HEK293T (cell line): ENCODE measurements at regions not wholly inside any gene's neighbourhood (a gene's known extent, or its start where the extent isn't known, plus 50 kb on each side); places are given as distances from the start of the nearest gene placed in this dataset.

Experiments
- CTCF ChIA-PET: fragments of 350-600 bp; formaldehyde crosslinking; extraction: SDS; loops from one replicate; lab custom pipeline; 2021; ENCODE audit warnings: antibody characterized with exemption, inconsistent platforms; lab: Yijun Ruan, JAX
- POLR2A ChIA-PET: fragments of 350-600 bp; formaldehyde crosslinking; extraction: SDS; loops from one replicate; lab custom pipeline; 2020; ENCODE audit warnings: antibody characterized with exemption, inconsistent platforms; lab: Yijun Ruan, JAX
- DNase-seq: peaks from one replicate; pipeline ENCODE4 v3.0.0; 2012; ENCODE audit warnings: mixed read lengths; ENCODE audit errors: extremely low spot score
- ARNT ChIP-seq: fragments of 450-650 bp; IDR thresholded peaks from 2 replicates; pipeline ENCODE4 v1.6.1; 2017; ENCODE audit warnings: mild to moderate bottlenecking
- BHLHE40 ChIP-seq: fragments of 450-650 bp; IDR thresholded peaks from 2 replicates; pipeline ENCODE4 v1.6.1; 2016; ENCODE audit warnings: mild to moderate bottlenecking, moderate library complexity, borderline replicate concordance
- CTBP1 ChIP-seq: fragments of 450-650 bp; IDR thresholded peaks from 2 replicates; pipeline ENCODE4 v1.6.1; 2016; ENCODE audit warnings: borderline replicate concordance
- ELF4 ChIP-seq: fragments of 450-650 bp; IDR thresholded peaks from 2 replicates; pipeline ENCODE4 v1.6.1; 2017; ENCODE audit warnings: antibody characterized with exemption
- FOXA1 ChIP-seq: fragments of 450-650 bp; IDR thresholded peaks from 2 replicates; pipeline ENCODE4 v1.6.1; 2016; ENCODE audit warnings: mild to moderate bottlenecking
- FOXK2 ChIP-seq: fragments of 450-650 bp; IDR thresholded peaks from 2 replicates; pipeline ENCODE4 v1.6.1; 2016; ENCODE audit warnings: mild to moderate bottlenecking
- FOXM1 ChIP-seq: fragments of 450-650 bp; IDR thresholded peaks from 2 replicates; pipeline ENCODE4 v1.6.1; 2017; ENCODE audit warnings: mild to moderate bottlenecking, borderline replicate concordance
- HDGF ChIP-seq: fragments of 450-650 bp; IDR thresholded peaks from 2 replicates; pipeline ENCODE4 v1.6.1; 2017; ENCODE audit warnings: antibody characterized with exemption, borderline replicate concordance
- L3MBTL2 ChIP-seq: fragments of 450-650 bp; conservative IDR thresholded peaks from 2 replicates; pipeline ENCODE4 v1.6.1; 2016; ENCODE audit warnings: mild to moderate bottlenecking
- LEF1 ChIP-seq: fragments of 450-650 bp; IDR thresholded peaks from 2 replicates; pipeline ENCODE4 v1.6.1; 2017; ENCODE audit warnings: mild to moderate bottlenecking, borderline replicate concordance
- NFRKB ChIP-seq: fragments of 450-650 bp; IDR thresholded peaks from 2 replicates; pipeline ENCODE4 v1.6.1; 2016; ENCODE audit warnings: mild to moderate bottlenecking, moderate library complexity
- SP1 ChIP-seq: fragments of 450-650 bp; IDR thresholded peaks from 2 replicates; pipeline ENCODE4 v1.6.1; 2017
- SUZ12 ChIP-seq: fragments of 450-650 bp; IDR thresholded peaks from 2 replicates; pipeline ENCODE4 v1.6.1; 2016; ENCODE audit warnings: mild to moderate bottlenecking
- TARDBP ChIP-seq: fragments of 450-650 bp; IDR thresholded peaks from 2 replicates; pipeline ENCODE4 v1.6.1; 2016
- ZNF384 ChIP-seq: fragments of 450-650 bp; IDR thresholded peaks from 2 replicates; pipeline ENCODE4 v1.6.1; 2016
- TF ChIP-seq, protein P1 (sequence below): fragments of 450-650 bp; IDR thresholded peaks from 2 replicates; pipeline ENCODE4 v1.6.1; 2016

- no peak for TF ChIP-seq CTBP1
- TF ChIP-seq ARNT = no peak
- no peak for TF ChIP-seq ZNF384
- no peak for TF ChIP-seq TARDBP
- TF ChIP-seq SUZ12 = no peak
- TF ChIP-seq L3MBTL2 = no peak
- TF ChIP-seq, protein P1, sequence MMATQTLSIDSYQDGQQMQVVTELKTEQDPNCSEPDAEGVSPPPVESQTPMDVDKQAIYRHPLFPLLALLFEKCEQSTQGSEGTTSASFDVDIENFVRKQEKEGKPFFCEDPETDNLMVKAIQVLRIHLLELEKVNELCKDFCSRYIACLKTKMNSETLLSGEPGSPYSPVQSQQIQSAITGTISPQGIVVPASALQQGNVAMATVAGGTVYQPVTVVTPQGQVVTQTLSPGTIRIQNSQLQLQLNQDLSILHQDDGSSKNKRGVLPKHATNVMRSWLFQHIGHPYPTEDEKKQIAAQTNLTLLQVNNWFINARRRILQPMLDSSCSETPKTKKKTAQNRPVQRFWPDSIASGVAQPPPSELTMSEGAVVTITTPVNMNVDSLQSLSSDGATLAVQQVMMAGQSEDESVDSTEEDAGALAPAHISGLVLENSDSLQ = no peak
- TF ChIP-seq BHLHE40 = no peak
- TF ChIP-seq SP1 = no peak
- no peak for TF ChIP-seq FOXA1
- TF ChIP-seq FOXK2 = no peak
- TF ChIP-seq NFRKB = no peak
- no peak for TF ChIP-seq LEF1
- no peak for TF ChIP-seq HDGF
- no peak for TF ChIP-seq ELF4
- ChIA-PET POLR2A (no interaction called here), CTCF (interaction anchor here (0.7 to 1.3 kb wide), 3 partner anchors 8 to 57 kb away, joined by 4 to 8 read pairs (median 4); no protein-coding TSS in a partner anchor)
- peak; percentile 63 for DNase-seq
Measured at GRCh38 chr16:9256196-9256595, 164.8 kb downstream of the HAPSTR1 start.

GRCh38 chr16:9257843-9258242, 166.4 kb downstream of the HAPSTR1 start:
- TF ChIP-seq ZNF384 (no peak), L3MBTL2 (no peak), NFRKB (no peak), FOXA1 (no peak), LEF1 (no peak), ELF4 (no peak), SUZ12 (no peak), ARNT (no peak), SP1 (no peak), FOXM1 (no peak), BHLHE40 (no peak), HDGF (no peak), CTBP1 (no peak)
- TF ChIP-seq, protein P1 = no peak

GRCh38 chr16:9258423-9259051, 167.1 kb downstream of the HAPSTR1 start:
- POLR2A ChIA-PET = no interaction called here
- peak; percentile 39 for DNase-seq
- CTCF ChIA-PET = interaction anchor here (0.6 to 2.2 kb wide), 9 partner anchors 10 to 119 kb away, joined by 3 to 8 read pairs (median 3); no protein-coding TSS in a partner anchor
- TF ChIP-seq ARNT (no peak), CTBP1 (no peak), TARDBP (no peak), FOXA1 (no peak), NFRKB (no peak), BHLHE40 (no peak), L3MBTL2 (no peak), SUZ12 (no peak), SP1 (no peak), LEF1 (no peak), FOXM1 (no peak), ZNF384 (no peak), ELF4 (no peak), FOXK2 (no peak), HDGF (no peak)
- TF ChIP-seq, protein P1 = no peak

More at GRCh38 chr16:9257843-9258242, 166.4 kb downstream of the HAPSTR1 start:
- ChIA-PET POLR2A (no interaction called here), CTCF (interaction anchor here (0.7 to 2.2 kb wide), 6 partner anchors 10 to 119 kb away, joined by 3 to 8 read pairs (median 4); no protein-coding TSS in a partner anchor)
- no peak for DNase-seq

- ChIA-PET CTCF (interaction anchor here (1.0 kb wide), 1 partner anchor 22 kb away, joined by 3 read pairs; no protein-coding TSS in a partner anchor), POLR2A (no interaction called here)
- TF ChIP-seq CTBP1 (no peak), ELF4 (no peak), FOXM1 (no peak)
- DNase-seq = no peak
Measured at GRCh38 chr16:9259914-9260608, 168.6 kb downstream of the HAPSTR1 start.

DNA sequence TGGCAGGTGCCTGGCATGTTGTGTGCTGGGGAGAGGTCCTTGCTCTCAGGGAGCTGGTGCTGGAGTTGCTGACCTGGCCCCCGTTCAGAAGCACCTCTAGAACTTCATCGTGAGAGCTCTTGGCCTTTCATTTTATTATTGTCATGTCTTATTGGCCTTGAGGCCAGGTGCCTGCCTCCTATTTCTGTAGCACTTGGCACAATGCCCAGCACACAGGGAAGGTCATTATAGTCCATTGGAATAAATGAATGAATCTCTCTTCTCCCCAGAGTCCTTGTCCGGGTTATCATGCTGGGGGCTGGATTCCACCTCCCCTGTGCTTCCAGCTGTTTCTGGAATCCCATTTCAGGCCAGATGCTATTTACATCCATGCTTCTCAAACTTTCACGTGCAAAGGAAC, 169.2 kb downstream of the HAPSTR1 start:
- TF ChIP-seq ELF4 (no peak), FOXM1 (no peak), ZNF384 (no peak), NFRKB (no peak), BHLHE40 (no peak), TARDBP (no peak), ARNT (no peak), SP1 (no peak), L3MBTL2 (no peak), FOXA1 (no peak), HDGF (no peak), SUZ12 (no peak), CTBP1 (no peak), FOXK2 (no peak), LEF1 (no peak)
- TF ChIP-seq, protein P1 = no peak
- ChIA-PET POLR2A (interaction anchor here (0.6 kb wide), 1 partner anchor 443 kb away, joined by 3 read pairs; no protein-coding TSS in a partner anchor), CTCF (no interaction called here)
- DNase-seq = no peak
